Endodermal cell (in vitro differentiated cells): ENCODE measurements at regions not wholly inside any gene's neighbourhood (a gene's known extent, or its start where the extent isn't known, plus 50 kb on each side); places are given as distances from the start of the nearest gene placed in this dataset.

Experiments
- DNase-seq: peaks from one replicate; pipeline ENCODE4 v3.0.0-alpha.2; 2017
- H3K27ac ChIP-seq: 2 replicates; pipeline ENCODE4 v1.5.1; 2013; ENCODE audit warnings: mild to moderate bottlenecking, low read depth, low read length, moderate library complexity
- H3K27me3 ChIP-seq: 2 replicates; pipeline ENCODE4 v1.6.1; 2013; ENCODE audit warnings: mild to moderate bottlenecking, low read length, moderate library complexity; ENCODE audit not compliant: insufficient read depth, control insufficient read depth, poor library complexity, severe bottlenecking
- H3K36me3 ChIP-seq: 2 replicates; pipeline ENCODE4 v1.7.0; 2013; ENCODE audit warnings: mild to moderate bottlenecking, low read length, moderate library complexity; ENCODE audit not compliant: control insufficient read depth, insufficient read depth
- H3K4me1 ChIP-seq: one replicate; pipeline ENCODE4 v1.7.0; 2013; ENCODE audit warnings: low read length; ENCODE audit not compliant: control insufficient read depth, insufficient read depth
- H3K4me3 ChIP-seq: 2 replicates; pipeline ENCODE4 v1.5.1; 2013; ENCODE audit warnings: mild to moderate bottlenecking, low read length, moderate library complexity
- H3K9ac ChIP-seq: 2 replicates; pipeline ENCODE4 v1.6.1; 2013; ENCODE audit warnings: mild to moderate bottlenecking, low read length, moderate library complexity; ENCODE audit not compliant: poor library complexity, severe bottlenecking; ENCODE audit errors: extremely low read depth
- H3K9me3 ChIP-seq: 2 replicates; pipeline ENCODE4 v1.6.1; 2013; ENCODE audit warnings: mild to moderate bottlenecking, low read length, moderate library complexity; ENCODE audit not compliant: control insufficient read depth
- H3K27ac Mint-ChIP-seq: 2 replicates; pipeline ENCODE4 v1.8.0; 2020; ENCODE audit warnings: mixed read lengths
- H3K27me3 Mint-ChIP-seq: 2 replicates; pipeline ENCODE4 v1.8.0; 2021; ENCODE audit warnings: mild to moderate bottlenecking, mixed read lengths; ENCODE audit not compliant: insufficient read depth
- H3K36me3 Mint-ChIP-seq: 2 replicates; pipeline ENCODE4 v1.8.0; 2020; ENCODE audit warnings: low read depth, mixed read lengths
- H3K4me1 Mint-ChIP-seq: 2 replicates; pipeline ENCODE4 v1.8.0; 2020; ENCODE audit warnings: mixed read lengths
- H3K4me3 Mint-ChIP-seq: 2 replicates; pipeline ENCODE4 v1.8.0; 2020; ENCODE audit warnings: mild to moderate bottlenecking, moderate library complexity, mixed read lengths
- H3K9me3 Mint-ChIP-seq: 2 replicates; pipeline ENCODE4 v1.8.0; 2020; ENCODE audit warnings: mild to moderate bottlenecking, mixed read lengths
- CTCF ChIP-seq: fragments of 200-600 bp; sonication (generic); conservative IDR thresholded peaks from 2 replicates; pipeline ENCODE4 v1.5.0; 2021; ENCODE audit warnings: antibody characterized with exemption, mild to moderate bottlenecking
- WGBS, 2 experiments: methylation state at CpG; one replicate each; pipeline versions ENCODE4 v1.1.5 to v1.1.7; 2013; ENCODE audit warnings: missing lambda C conversion rate in 2 of 2, mixed read lengths in 1 of 2; ENCODE audit not compliant: insufficient coverage in 1 of 2, insufficient read length in 1 of 2; 5-methylcytosine and 5-hydroxymethylcytosine counted together

- H3K9me3 Mint-ChIP-seq, result peaks cover 7% of the 10 kb centered on the region
Observed at GRCh38 chr3:80244390-80244789, 476.6 kb upstream of the ROBO1 start.

DNA sequence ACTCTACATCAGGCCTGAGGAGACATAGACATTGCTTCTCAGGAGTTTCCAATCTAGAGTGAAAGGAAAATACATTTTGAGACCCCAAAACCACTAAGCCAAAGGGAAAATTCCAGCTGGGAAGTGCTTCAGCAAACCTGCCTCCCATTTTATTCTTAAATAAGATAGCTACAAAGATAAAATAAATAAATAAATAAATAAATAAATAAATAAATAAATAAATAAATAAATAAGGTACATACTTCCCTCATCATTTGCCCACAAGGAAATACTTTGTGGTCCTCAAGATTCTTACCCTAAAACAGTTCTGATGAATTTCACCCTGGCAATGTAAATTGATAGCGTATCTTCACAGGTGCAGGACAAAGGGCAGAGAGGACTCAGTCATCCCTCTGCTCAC, 474.0 kb upstream of the ROBO1 start:
- TF ChIP-seq CTCF, result no peak

More at GRCh38 chr3:80244390-80244789, 476.6 kb upstream of the ROBO1 start:
- H3K27ac ChIP-seq, result no peak overlapping the region
- H3K4me1 ChIP-seq, result no peaks in the 10 kb centered on the region
- no peak overlapping the region for H3K9ac ChIP-seq
- H3K4me1 Mint-ChIP-seq, result peaks cover 6% of the 10 kb centered on the region
- no peak for TF ChIP-seq CTCF
- no peaks in the 10 kb centered on the region for H3K36me3 ChIP-seq
- H3K9me3 ChIP-seq, result no peaks in the 10 kb centered on the region
- H3K36me3 Mint-ChIP-seq, result no peaks in the 10 kb centered on the region
- WGBS, 2 experiments, result 70 to 74% methylated on average over 4 to 6 of the region's 6 CpGs
- peaks cover 5% of the 10 kb centered on the region for H3K27me3 Mint-ChIP-seq
- H3K27me3 ChIP-seq, result peaks cover 16% of the 10 kb centered on the region
- no peak overlapping the region for H3K4me3 ChIP-seq
- DNase-seq, result no peak
- no peak overlapping the region for H3K4me3 Mint-ChIP-seq
- H3K27ac Mint-ChIP-seq, result no peak overlapping the region

DNA sequence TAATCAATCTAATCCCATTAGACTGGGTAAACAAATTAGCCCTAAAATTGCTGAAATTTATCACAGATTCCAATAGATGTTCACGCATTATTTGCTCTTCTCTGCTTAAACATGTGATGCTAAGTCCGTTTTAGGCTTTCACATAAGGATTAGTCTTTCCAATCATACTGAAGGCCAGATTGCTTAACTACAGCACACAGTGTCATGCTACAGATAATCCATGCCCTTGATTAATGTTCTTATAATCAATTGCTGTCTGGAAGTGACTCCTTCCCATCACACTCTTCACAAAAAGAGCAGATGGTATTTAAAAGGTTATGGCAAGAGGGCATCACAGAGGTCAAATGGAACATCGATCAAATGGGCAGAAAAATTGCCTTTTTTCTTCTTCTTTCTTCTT, 471.5 kb upstream of the ROBO1 start:
- TF ChIP-seq CTCF, result no peak
- peaks cover 36% of the 10 kb centered on the region for H3K27me3 Mint-ChIP-seq

More for the DNA sequence above, 474.0 kb upstream of the ROBO1 start:
- 97% methylated on average over 1 of the region's 1 CpG; no CpG with 5 or more reads in 1 of the 2 experiments for WGBS, 2 experiments
- Mint-ChIP-seq H3K4me3 (no peak overlapping the region), H3K36me3 (no peaks in the 10 kb centered on the region), H3K4me1 (peaks cover 6% of the 10 kb centered on the region), H3K27ac (no peak overlapping the region), H3K27me3 (peaks cover 27% of the 10 kb centered on the region), H3K9me3 (no peaks in the 10 kb centered on the region)
- H3K4me3 ChIP-seq, result no peak overlapping the region
- DNase-seq, result no peak
- H3K4me1 ChIP-seq, result no peaks in the 10 kb centered on the region
- H3K9ac ChIP-seq, result no peak overlapping the region
- no peaks in the 10 kb centered on the region for H3K9me3 ChIP-seq
- peaks cover 42% of the 10 kb centered on the region for H3K27me3 ChIP-seq
- no peak overlapping the region for H3K27ac ChIP-seq
- H3K36me3 ChIP-seq, result no peaks in the 10 kb centered on the region

More for the DNA sequence above, 471.5 kb upstream of the ROBO1 start:
- Histone ChIP-seq H3K27me3 (peaks cover 51% of the 10 kb centered on the region), H3K4me1 (peaks cover 4% of the 10 kb centered on the region), H3K9me3 (no peaks in the 10 kb centered on the region), H3K4me3 (no peak overlapping the region), H3K36me3 (no peaks in the 10 kb centered on the region), H3K9ac (no peak overlapping the region), H3K27ac (no peak overlapping the region)
- no peaks in the 10 kb centered on the region for H3K36me3 Mint-ChIP-seq
- WGBS, 2 experiments, result 87 to 95% methylated on average over 2 to 3 of the region's 3 CpGs
- H3K4me1 Mint-ChIP-seq, result peaks cover 17% of the 10 kb centered on the region
- no peak overlapping the region for H3K4me3 Mint-ChIP-seq
- no peaks in the 10 kb centered on the region for H3K9me3 Mint-ChIP-seq
- DNase-seq, result no peak
- no peak overlapping the region for H3K27ac Mint-ChIP-seq
